CD4-positive, alpha-beta memory T cell (primary cell): ENCODE measurements at regions not wholly inside any gene's neighbourhood (a gene's known extent, or its start where the extent isn't known, plus 50 kb on each side); places are given as distances from the start of the nearest gene placed in this dataset.
"Not testable (repeated sequence)": the region's sequence is repeated elsewhere in the genome, so short reads cannot be mapped to it uniquely, and the experiment has no call there.

ENCODE experiments used
- CTCF ChIA-PET: fragments of 350-600 bp; sonication (Branson Sonifier 250); formaldehyde crosslinking; loops from one replicate; lab custom pipeline; 2021; ENCODE audit warnings: inconsistent platforms; ENCODE audit not compliant: partially characterized antibody; lab: Charles Lee
- POLR2A ChIA-PET: fragments of 350-600 bp; sonication (Branson Sonifier 250); formaldehyde crosslinking; loops from one replicate; lab custom pipeline; 2021; ENCODE audit not compliant: partially characterized antibody; lab: Charles Lee
- DNase-seq, 5 donors: peaks; one replicate each; pipeline versions ENCODE4 v3.0.0 to v3.0.0-alpha.2; 2020 to 2022; ENCODE audit warnings: mixed read lengths in 1 of 5
- H3K27ac ChIP-seq: one replicate; pipeline ENCODE4 v1.7.0; 2013; ENCODE audit warnings: low read depth, low read length
- H3K27me3 ChIP-seq: 2 replicates; pipeline ENCODE4 v1.7.0; 2013; ENCODE audit warnings: mild to moderate bottlenecking, low read length, moderate library complexity; ENCODE audit not compliant: insufficient read depth
- H3K36me3 ChIP-seq: 2 replicates; pipeline ENCODE4 v1.7.0; 2013; ENCODE audit warnings: mild to moderate bottlenecking, low read length, moderate library complexity; ENCODE audit not compliant: insufficient read depth
- H3K4me1 ChIP-seq: 2 replicates; pipeline ENCODE4 v1.7.0; 2013; ENCODE audit warnings: mild to moderate bottlenecking, low read length, moderate library complexity; ENCODE audit not compliant: insufficient read depth
- H3K4me3 ChIP-seq, 2 donors: one replicate each; pipeline ENCODE4 v1.7.0; 2013; ENCODE audit warnings: low read length in 2 of 2, mild to moderate bottlenecking in 1 of 2
- H3K9me3 ChIP-seq, 2 donors: one replicate each; pipeline ENCODE4 v1.7.0; 2013; ENCODE audit warnings: low read length in 2 of 2, control low read depth in 1 of 2; ENCODE audit not compliant: control insufficient read depth in 1 of 2
- H3K27ac Mint-ChIP-seq, 7 donors: one replicate each; pipeline ENCODE4 v1.8.0; 2020 to 2021; ENCODE audit warnings: mixed read lengths in 7 of 7, mild to moderate bottlenecking in 6 of 7, inconsistent platforms in 3 of 7, moderate library complexity in 3 of 7
- H3K27me3 Mint-ChIP-seq, 2 donors: one replicate each; pipeline ENCODE4 v1.8.0; 2020 to 2021; ENCODE audit warnings: mixed read lengths in 2 of 2
- H3K36me3 Mint-ChIP-seq, 2 donors: one replicate each; pipeline ENCODE4 v1.8.0; 2020 to 2021; ENCODE audit warnings: mixed read lengths in 2 of 2, inconsistent platforms in 1 of 2, mild to moderate bottlenecking in 1 of 2
- H3K4me1 Mint-ChIP-seq, 4 donors: one replicate each; pipeline ENCODE4 v1.8.0; 2020 to 2021; ENCODE audit warnings: mixed read lengths in 4 of 4, mild to moderate bottlenecking in 1 of 4
- H3K4me3 Mint-ChIP-seq, 8 donors: one replicate each; pipeline ENCODE4 v1.8.0; 2020 to 2021; ENCODE audit warnings: mixed read lengths in 8 of 8, mild to moderate bottlenecking in 7 of 8, moderate library complexity in 6 of 8, inconsistent platforms in 3 of 8
- H3K9me3 Mint-ChIP-seq, 8 donors: one replicate each; pipeline ENCODE4 v1.8.0; 2020 to 2021; ENCODE audit warnings: mixed read lengths in 8 of 8, mild to moderate bottlenecking in 5 of 8, inconsistent platforms in 3 of 8, moderate library complexity in 1 of 8
- intact Hi-C: fragments of 100-400 bp; cut with micrococcal nuclease; formaldehyde crosslinking; loops from one replicate; pipeline ENCODE4 v1.15.1; 2023

GRCh38 chr5:86546582-86546981, 71.2 kb upstream of the COX7C start:
- H3K4me3 ChIP-seq = no peak overlapping the region
- H3K36me3 ChIP-seq = no peaks in the 10 kb centered on the region
- no peak overlapping the region for H3K27ac ChIP-seq
- DNase-seq = no peak
- Mint-ChIP-seq H3K36me3 (no peaks in the 10 kb centered on the region), H3K4me3 (no peak overlapping the region), H3K4me1 (no peaks in the 10 kb centered on the region), H3K27me3 (no peaks in the 10 kb centered on the region), H3K9me3 (no peaks in the 10 kb centered on the region), H3K27ac (no peak overlapping the region)
- no peaks in the 10 kb centered on the region for H3K9me3 ChIP-seq
- ChIA-PET CTCF (no interaction called here), POLR2A (no interaction called here)
- no peaks in the 10 kb centered on the region for H3K4me1 ChIP-seq
- no peaks in the 10 kb centered on the region for H3K27me3 ChIP-seq
- intact Hi-C loops = no loop called here

GRCh38 chr5:86554638-86555037, 63.1 kb upstream of the COX7C start:
- no peak overlapping the region for H3K27ac ChIP-seq
- Mint-ChIP-seq H3K27me3 (no peaks in the 10 kb centered on the region), H3K4me1 (no peaks in the 10 kb centered on the region), H3K9me3 (peaks cover 0 to 4% (median 0%) of the 10 kb centered on the region in 8 donors), H3K36me3 (no peaks in the 10 kb centered on the region), H3K27ac (no peak overlapping the region), H3K4me3 (no peak overlapping the region)
- H3K36me3 ChIP-seq = no peaks in the 10 kb centered on the region
- no peaks in the 10 kb centered on the region for H3K27me3 ChIP-seq
- H3K4me1 ChIP-seq = no peaks in the 10 kb centered on the region
- POLR2A ChIA-PET = no interaction called here
- CTCF ChIA-PET = no interaction called here
- H3K4me3 ChIP-seq = no peak overlapping the region
- no peak for DNase-seq
- no peaks in the 10 kb centered on the region for H3K9me3 ChIP-seq
- intact Hi-C loops = no loop called here

- no peaks in the 10 kb centered on the region for H3K36me3 Mint-ChIP-seq
- no peak overlapping the region for H3K4me3 ChIP-seq
- H3K4me3 Mint-ChIP-seq = no peak overlapping the region
- H3K27ac ChIP-seq = no peak overlapping the region
- ChIA-PET POLR2A (no interaction called here), CTCF (no interaction called here)
- H3K4me1 Mint-ChIP-seq = no peaks in the 10 kb centered on the region
- H3K27me3 ChIP-seq = no peaks in the 10 kb centered on the region
- H3K27ac Mint-ChIP-seq = no peak overlapping the region
- no peaks in the 10 kb centered on the region for H3K4me1 ChIP-seq
- H3K9me3 Mint-ChIP-seq = peaks cover 0 to 4% (median 0%) of the 10 kb centered on the region in 8 donors
- DNase-seq = no peak
- H3K9me3 ChIP-seq = no peaks in the 10 kb centered on the region
- intact Hi-C loops = no loop called here
- peaks cover 3 to 4% of the 10 kb centered on the region in 2 donors for H3K27me3 Mint-ChIP-seq
- no peaks in the 10 kb centered on the region for H3K36me3 ChIP-seq
Measured at GRCh38 chr5:86557920-86558319, 59.8 kb upstream of the COX7C start.

GRCh38 chr5:86565197-86565789, 52.4 kb upstream of the COX7C start:
- H3K36me3 Mint-ChIP-seq = no peaks in the 10 kb centered on the region
- ChIA-PET CTCF (no interaction called here), POLR2A (no interaction called here)
- intact Hi-C loops = no loop called here
- H3K4me3 Mint-ChIP-seq = no peak overlapping the region
- H3K27me3 Mint-ChIP-seq = peaks cover 1 to 6% of the 10 kb centered on the region in 2 donors
- Histone ChIP-seq H3K4me3 (no peak overlapping the region), H3K36me3 (no peaks in the 10 kb centered on the region), H3K27me3 (no peaks in the 10 kb centered on the region), H3K27ac (no peak overlapping the region), H3K4me1 (no peaks in the 10 kb centered on the region), H3K9me3 (no peaks in the 10 kb centered on the region)
- no peak for DNase-seq
- no peak overlapping the region for H3K27ac Mint-ChIP-seq
- peaks cover 0 to 4% (median 0%) of the 10 kb centered on the region in 4 donors for H3K4me1 Mint-ChIP-seq
- H3K9me3 Mint-ChIP-seq = peaks cover 0 to 2% (median 0%) of the 10 kb centered on the region in 8 donors

- intact Hi-C loops, POLR2A ChIA-PET, CTCF ChIA-PET: not testable (repeated sequence)
Measured at GRCh38 chr5:86566030-86566429, 51.7 kb upstream of the COX7C start.

More at GRCh38 chr5:86566030-86566429, 51.7 kb upstream of the COX7C start:
- H3K4me1 Mint-ChIP-seq, H3K4me3 Mint-ChIP-seq, H3K9me3 Mint-ChIP-seq, H3K9me3 ChIP-seq, H3K4me1 ChIP-seq, H3K27me3 ChIP-seq, H3K27me3 Mint-ChIP-seq, H3K4me3 ChIP-seq, H3K27ac Mint-ChIP-seq, H3K27ac ChIP-seq, H3K36me3 Mint-ChIP-seq, DNase-seq, H3K36me3 ChIP-seq: not testable (repeated sequence)
